HEK293T (cell line): ENCODE measurements at regions not wholly inside any gene's neighbourhood (a gene's known extent, or its start where the extent isn't known, plus 50 kb on each side); places are given as distances from the start of the nearest gene placed in this dataset.
A peak's percentile ranks its signal among the peaks of the same experiment; 100 is the strongest.

Experiments used
- CTCF ChIA-PET: fragments of 350-600 bp; formaldehyde crosslinking; extraction: SDS; loops from one replicate; lab custom pipeline; 2021; ENCODE audit warnings: antibody characterized with exemption, inconsistent platforms; lab: Yijun Ruan, JAX
- POLR2A ChIA-PET: fragments of 350-600 bp; formaldehyde crosslinking; extraction: SDS; loops from one replicate; lab custom pipeline; 2020; ENCODE audit warnings: antibody characterized with exemption, inconsistent platforms; lab: Yijun Ruan, JAX
- DNase-seq: peaks from one replicate; pipeline ENCODE4 v3.0.0; 2012; ENCODE audit warnings: mixed read lengths; ENCODE audit errors: extremely low spot score
- ARNT ChIP-seq: fragments of 450-650 bp; IDR thresholded peaks from 2 replicates; pipeline ENCODE4 v1.6.1; 2017; ENCODE audit warnings: mild to moderate bottlenecking
- BHLHE40 ChIP-seq: fragments of 450-650 bp; IDR thresholded peaks from 2 replicates; pipeline ENCODE4 v1.6.1; 2016; ENCODE audit warnings: mild to moderate bottlenecking, moderate library complexity, borderline replicate concordance
- CTBP1 ChIP-seq: fragments of 450-650 bp; IDR thresholded peaks from 2 replicates; pipeline ENCODE4 v1.6.1; 2016; ENCODE audit warnings: borderline replicate concordance
- ELF4 ChIP-seq: fragments of 450-650 bp; IDR thresholded peaks from 2 replicates; pipeline ENCODE4 v1.6.1; 2017; ENCODE audit warnings: antibody characterized with exemption
- FOXA1 ChIP-seq: fragments of 450-650 bp; IDR thresholded peaks from 2 replicates; pipeline ENCODE4 v1.6.1; 2016; ENCODE audit warnings: mild to moderate bottlenecking
- FOXK2 ChIP-seq: fragments of 450-650 bp; IDR thresholded peaks from 2 replicates; pipeline ENCODE4 v1.6.1; 2016; ENCODE audit warnings: mild to moderate bottlenecking
- FOXM1 ChIP-seq: fragments of 450-650 bp; IDR thresholded peaks from 2 replicates; pipeline ENCODE4 v1.6.1; 2017; ENCODE audit warnings: mild to moderate bottlenecking, borderline replicate concordance
- HDGF ChIP-seq: fragments of 450-650 bp; IDR thresholded peaks from 2 replicates; pipeline ENCODE4 v1.6.1; 2017; ENCODE audit warnings: antibody characterized with exemption, borderline replicate concordance
- L3MBTL2 ChIP-seq: fragments of 450-650 bp; conservative IDR thresholded peaks from 2 replicates; pipeline ENCODE4 v1.6.1; 2016; ENCODE audit warnings: mild to moderate bottlenecking
- LEF1 ChIP-seq: fragments of 450-650 bp; IDR thresholded peaks from 2 replicates; pipeline ENCODE4 v1.6.1; 2017; ENCODE audit warnings: mild to moderate bottlenecking, borderline replicate concordance
- NFRKB ChIP-seq: fragments of 450-650 bp; IDR thresholded peaks from 2 replicates; pipeline ENCODE4 v1.6.1; 2016; ENCODE audit warnings: mild to moderate bottlenecking, moderate library complexity
- PKNOX1 ChIP-seq: fragments of 450-650 bp; IDR thresholded peaks from 2 replicates; pipeline ENCODE4 v1.6.1; 2016
- SP1 ChIP-seq: fragments of 450-650 bp; IDR thresholded peaks from 2 replicates; pipeline ENCODE4 v1.6.1; 2017
- SUZ12 ChIP-seq: fragments of 450-650 bp; IDR thresholded peaks from 2 replicates; pipeline ENCODE4 v1.6.1; 2016; ENCODE audit warnings: mild to moderate bottlenecking
- TARDBP ChIP-seq: fragments of 450-650 bp; IDR thresholded peaks from 2 replicates; pipeline ENCODE4 v1.6.1; 2016
- ZNF384 ChIP-seq: fragments of 450-650 bp; IDR thresholded peaks from 2 replicates; pipeline ENCODE4 v1.6.1; 2016

DNA sequence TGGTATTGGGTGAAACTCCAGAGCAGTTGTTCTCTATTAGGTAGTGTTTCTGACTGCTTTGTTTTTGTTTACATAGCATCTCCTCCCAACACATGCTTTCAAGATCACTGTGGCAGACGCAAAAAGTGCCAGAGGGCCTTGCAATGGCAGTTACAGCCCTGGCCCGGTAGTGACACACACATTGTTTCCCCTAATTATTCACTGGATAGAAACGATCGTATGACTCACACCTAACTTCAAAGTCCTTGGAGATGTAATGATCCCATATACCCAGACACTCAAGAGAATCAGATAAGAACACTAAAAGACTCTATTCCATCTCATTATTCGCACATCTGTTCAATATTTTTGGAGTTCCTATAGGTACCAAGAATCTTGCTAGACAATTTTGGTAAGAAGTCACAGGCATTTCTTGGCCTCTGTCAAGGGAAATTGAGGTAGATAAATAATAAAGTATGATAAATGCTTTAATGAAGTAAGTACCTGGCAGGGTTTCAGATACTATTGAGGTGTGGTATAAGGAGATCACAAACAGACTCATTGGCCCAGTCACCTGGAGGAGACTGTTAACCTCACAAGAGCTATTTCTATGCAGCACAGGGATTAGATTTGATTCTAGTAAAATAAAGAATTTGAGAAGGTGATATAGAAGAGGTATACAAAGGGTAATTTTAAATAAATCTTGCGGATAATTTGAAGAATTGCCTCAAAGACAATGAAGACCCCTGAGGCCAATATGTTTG lies 485.3 kb downstream of the SLITRK6 start:
- no peak for TF ChIP-seq SUZ12
- TF ChIP-seq BHLHE40: no peak
- TF ChIP-seq LEF1: no peak
- no peak for TF ChIP-seq ZNF384
- TF ChIP-seq CTBP1: no peak
- TF ChIP-seq FOXA1: no peak
- peak; percentile 40 for DNase-seq
- POLR2A ChIA-PET: no interaction called here
- CTCF ChIA-PET: no interaction called here

- ChIA-PET POLR2A (no interaction called here), CTCF (no interaction called here)
- no peak for TF ChIP-seq ELF4
- no peak for TF ChIP-seq LEF1
- no peak for TF ChIP-seq FOXM1
- TF ChIP-seq BHLHE40: no peak
- TF ChIP-seq ZNF384: no peak
- no peak for TF ChIP-seq PKNOX1
- TF ChIP-seq NFRKB: no peak
- TF ChIP-seq ARNT: no peak
- no peak for TF ChIP-seq L3MBTL2
- no peak for TF ChIP-seq SP1
- no peak for DNase-seq
These were observed 487.1 kb downstream of the SLITRK6 start for GRCh38 chr13:85312071-85312470.

GRCh38 chr13:85303630-85304029 lies 495.6 kb downstream of the SLITRK6 start:
- DNase-seq: no peak
- ChIA-PET POLR2A (no interaction called here), CTCF (no interaction called here)
- TF ChIP-seq CTBP1: no peak
- TF ChIP-seq FOXA1: no peak
- no peak for TF ChIP-seq PKNOX1
- TF ChIP-seq ELF4: no peak
- no peak for TF ChIP-seq BHLHE40
- TF ChIP-seq FOXK2: no peak
- no peak for TF ChIP-seq ARNT
- no peak for TF ChIP-seq NFRKB
- no peak for TF ChIP-seq SUZ12
- no peak for TF ChIP-seq SP1
- TF ChIP-seq ZNF384: no peak
- no peak for TF ChIP-seq LEF1
- no peak for TF ChIP-seq TARDBP

- CTCF ChIA-PET: no interaction called here
- no peak for TF ChIP-seq CTBP1
- no peak for TF ChIP-seq NFRKB
- TF ChIP-seq FOXM1: no peak
- TF ChIP-seq BHLHE40: no peak
- TF ChIP-seq L3MBTL2: no peak
- TF ChIP-seq ELF4: no peak
- TF ChIP-seq TARDBP: no peak
- TF ChIP-seq SP1: no peak
- no peak for TF ChIP-seq FOXA1
- no peak for TF ChIP-seq ZNF384
- no peak for TF ChIP-seq FOXK2
- no peak for TF ChIP-seq LEF1
- no peak for TF ChIP-seq SUZ12
- no peak for TF ChIP-seq ARNT
- no peak for TF ChIP-seq PKNOX1
- TF ChIP-seq HDGF: no peak
- POLR2A ChIA-PET: no interaction called here
- DNase-seq: no peak
These were observed 500.8 kb downstream of the SLITRK6 start for GRCh38 chr13:85298387-85298924.

DNA sequence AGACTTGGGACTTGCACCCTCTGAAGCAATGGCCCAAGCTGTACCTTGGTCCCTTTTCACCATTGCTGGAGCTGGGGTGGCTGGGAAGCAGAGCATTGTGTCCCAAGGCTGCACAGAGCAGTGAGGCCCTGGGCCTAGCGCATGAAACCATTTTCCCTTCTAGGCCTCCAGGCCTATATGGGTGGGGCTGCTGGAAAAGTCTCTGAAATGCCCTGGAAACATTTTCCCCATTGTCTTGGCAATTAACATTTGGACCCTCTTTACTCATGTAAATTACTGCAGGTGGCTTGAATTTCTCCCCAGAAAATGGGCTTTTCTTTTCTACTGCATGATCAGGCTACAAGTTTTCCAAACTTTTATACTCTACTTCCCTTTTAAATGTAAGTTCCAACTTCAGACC lies 510.5 kb downstream of the SLITRK6 start:
- CTCF ChIA-PET: no interaction called here
- TF ChIP-seq ARNT (no peak), CTBP1 (no peak), ZNF384 (no peak), FOXA1 (no peak), TARDBP (no peak), SP1 (no peak), ELF4 (no peak), LEF1 (no peak), L3MBTL2 (no peak), FOXK2 (no peak), BHLHE40 (no peak), HDGF (no peak), PKNOX1 (no peak), SUZ12 (no peak), NFRKB (no peak), FOXM1 (no peak)
- DNase-seq: no peak
- POLR2A ChIA-PET: no interaction called here
